Thoracic aorta (tissue), 2 donors: ENCODE measurements at regions not wholly inside any gene's neighbourhood (a gene's known extent, or its start where the extent isn't known, plus 50 kb on each side); places are given as distances from the start of the nearest gene placed in this dataset.

Source experiments
- ATAC-seq: fragments of 150-250 bp; one replicate; pipeline ENCODE4 v1.8.0; 2017; ENCODE audit warnings: low read depth; ENCODE audit not compliant: insufficient number of reproducible peaks, low FRiP score
- DNase-seq: peaks from one replicate; pipeline ENCODE4 v3.0.0-alpha.2; 2020; ENCODE audit warnings: low spot score
- H3K27ac ChIP-seq, 2 donors: fragments of 200-600 bp; sonication (generic); 1 replicate in 1 of 2; 2 replicates in 1 of 2; pipeline ENCODE4 v1.5.1; 2016; ENCODE audit warnings: mild to moderate bottlenecking in 2 of 2, moderate library complexity in 2 of 2
- H3K27me3 ChIP-seq: fragments of 200-600 bp; sonication (generic); replicated peaks from 2 replicates; pipeline ENCODE4 v1.6.0; 2016; ENCODE audit warnings: mild to moderate bottlenecking; ENCODE audit not compliant: insufficient read depth
- H3K36me3 ChIP-seq: fragments of 200-600 bp; sonication (generic); one replicate; pipeline ENCODE4 v1.5.1; 2016
- H3K4me1 ChIP-seq, 2 donors: fragments of 200-600 bp; sonication (generic); 1 replicate in 1 of 2; 2 replicates in 1 of 2; pipeline versions ENCODE4 v1.5.1 to v1.6.0; 2016; ENCODE audit warnings: low read depth in 2 of 2, mild to moderate bottlenecking in 1 of 2; ENCODE audit not compliant: control insufficient read depth in 1 of 2
- H3K4me3 ChIP-seq: fragments of 200-600 bp; sonication (generic); 2 replicates; pipeline ENCODE4 v1.5.1; 2016; ENCODE audit warnings: mild to moderate bottlenecking
- H3K9me3 ChIP-seq: fragments of 200-600 bp; sonication (generic); 2 replicates; pipeline ENCODE4 v1.5.1; 2016
- CTCF ChIP-seq: fragments of 200-600 bp; sonication (generic); IDR thresholded peaks from one replicate; pipeline ENCODE4 v1.5.1; 2019; ENCODE audit warnings: antibody characterized with exemption

GRCh38 chr12:107359382-107359781 is 266.0 kb upstream of the CRY1 start:
- ATAC-seq (no peak), DNase-seq (no peak)
- H3K4me3 ChIP-seq: no peak overlapping the region
- H3K9me3 ChIP-seq: no peaks in the 10 kb centered on the region
- H3K36me3 ChIP-seq: no peaks in the 10 kb centered on the region
- no peak for TF ChIP-seq CTCF
- no peaks in the 10 kb centered on the region for H3K27me3 ChIP-seq
- H3K27ac ChIP-seq: no peak overlapping the region
- H3K4me1 ChIP-seq: no peaks in the 10 kb centered on the region

- H3K27ac ChIP-seq: no peak overlapping the region
- no peak for TF ChIP-seq CTCF
- no peaks in the 10 kb centered on the region for H3K4me1 ChIP-seq
- no peaks in the 10 kb centered on the region for H3K36me3 ChIP-seq
- no peak overlapping the region for H3K4me3 ChIP-seq
- DNase-seq (no peak), ATAC-seq (no peak)
- H3K27me3 ChIP-seq: no peaks in the 10 kb centered on the region
- H3K9me3 ChIP-seq: no peaks in the 10 kb centered on the region
These were observed 266.7 kb upstream of the CRY1 start for GRCh38 chr12:107360033-107360432.

GRCh38 chr12:107360482-107360881 is 267.1 kb upstream of the CRY1 start:
- no peak for ATAC-seq

GRCh38 chr12:107361970-107362369 is 268.6 kb upstream of the CRY1 start:
- H3K9me3 ChIP-seq: no peaks in the 10 kb centered on the region
- ATAC-seq (no peak), DNase-seq (no peak)
- H3K36me3 ChIP-seq: no peaks in the 10 kb centered on the region
- no peak overlapping the region for H3K27ac ChIP-seq
- TF ChIP-seq CTCF: no peak
- no peak overlapping the region for H3K4me3 ChIP-seq
- no peaks in the 10 kb centered on the region for H3K27me3 ChIP-seq
- no peaks in the 10 kb centered on the region for H3K4me1 ChIP-seq

More at GRCh38 chr12:107360482-107360881, 267.1 kb upstream of the CRY1 start:
- Histone ChIP-seq H3K36me3 (no peaks in the 10 kb centered on the region), H3K4me3 (no peak overlapping the region), H3K4me1 (no peaks in the 10 kb centered on the region), H3K9me3 (no peaks in the 10 kb centered on the region), H3K27me3 (no peaks in the 10 kb centered on the region), H3K27ac (no peak overlapping the region)
- no peak for DNase-seq
- no peak for TF ChIP-seq CTCF

GRCh38 chr12:107362960-107363359 is 269.6 kb upstream of the CRY1 start:
- Histone ChIP-seq H3K27ac (no peak overlapping the region), H3K27me3 (no peaks in the 10 kb centered on the region), H3K9me3 (no peaks in the 10 kb centered on the region), H3K4me3 (no peak overlapping the region), H3K36me3 (no peaks in the 10 kb centered on the region), H3K4me1 (no peaks in the 10 kb centered on the region)
- TF ChIP-seq CTCF: no peak
- DNase-seq (no peak), ATAC-seq (no peak)
